Stimulated activated CD8-positive, alpha-beta memory T cell treated with anti-CD3 and anti-CD28 coated beads, Interleukin-15, amount 100 ng/mL, for 4 hours (primary cell): ENCODE measurements at regions not wholly inside any gene's neighbourhood (a gene's known extent, or its start where the extent isn't known, plus 50 kb on each side); places are given as distances from the start of the nearest gene placed in this dataset.

Experiments
- DNase-seq, 2 donors: peaks; one replicate each; pipeline ENCODE4 v3.0.0-alpha.2; 2020; ENCODE audit warnings: low read depth in 2 of 2

DNA sequence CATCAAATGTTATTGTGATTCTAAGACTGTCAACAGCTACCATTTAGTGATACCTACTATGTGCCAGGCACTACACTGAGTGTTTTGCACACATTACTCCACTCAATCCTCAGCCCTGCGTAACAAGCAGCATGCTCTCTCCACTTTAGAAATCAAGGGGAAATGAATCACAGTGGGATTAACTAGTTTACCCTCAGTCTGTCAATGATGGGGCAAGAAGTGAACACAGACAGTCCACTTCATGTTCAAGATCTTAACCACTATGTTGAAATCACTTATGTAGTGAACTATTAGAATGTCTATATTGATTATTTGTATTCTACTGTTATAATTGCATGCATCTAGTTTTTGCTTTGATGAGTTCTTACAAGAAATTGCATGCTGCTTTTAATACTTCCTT, 165.3 kb downstream of the LTN1 start:
- DNase-seq = no peak

DNA sequence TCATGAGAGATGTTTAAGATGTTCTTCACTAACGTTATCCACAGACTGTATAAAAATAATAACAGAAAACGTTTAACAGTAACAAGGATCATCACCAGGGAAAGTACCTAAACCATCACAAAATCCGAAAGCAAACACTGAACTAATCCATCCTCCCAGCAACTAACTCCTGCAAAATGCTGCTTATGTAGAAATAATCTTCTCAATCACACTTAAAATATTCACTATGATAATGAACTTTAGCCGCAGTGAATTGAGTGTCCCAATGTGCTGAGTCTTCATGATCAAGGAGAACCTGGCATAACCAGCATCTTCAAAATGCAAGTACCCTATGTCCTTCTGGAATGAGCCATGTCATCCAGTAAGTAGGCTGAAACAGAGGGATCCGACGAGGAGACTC, 166.1 kb downstream of the LTN1 start:
- no peak for DNase-seq

DNA sequence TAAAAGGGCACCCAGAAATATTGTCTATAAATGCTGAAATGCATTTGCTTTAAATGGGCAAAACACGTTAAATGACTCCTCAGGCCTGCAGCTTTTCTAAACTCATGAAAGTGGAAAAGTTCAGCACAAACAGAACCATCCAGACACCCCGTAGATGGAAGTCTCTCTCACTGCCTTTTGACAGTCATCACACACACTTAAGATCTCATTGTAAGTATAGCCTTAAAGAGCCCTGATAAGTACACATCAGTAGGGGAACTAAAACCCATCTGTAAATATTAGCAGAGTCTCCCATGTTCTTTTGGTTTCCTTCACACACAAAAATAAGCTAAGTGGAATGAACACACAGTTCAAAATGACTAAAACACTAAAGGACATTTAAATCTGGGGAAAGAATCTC, 166.7 kb downstream of the LTN1 start:
- DNase-seq = no peak

DNA sequence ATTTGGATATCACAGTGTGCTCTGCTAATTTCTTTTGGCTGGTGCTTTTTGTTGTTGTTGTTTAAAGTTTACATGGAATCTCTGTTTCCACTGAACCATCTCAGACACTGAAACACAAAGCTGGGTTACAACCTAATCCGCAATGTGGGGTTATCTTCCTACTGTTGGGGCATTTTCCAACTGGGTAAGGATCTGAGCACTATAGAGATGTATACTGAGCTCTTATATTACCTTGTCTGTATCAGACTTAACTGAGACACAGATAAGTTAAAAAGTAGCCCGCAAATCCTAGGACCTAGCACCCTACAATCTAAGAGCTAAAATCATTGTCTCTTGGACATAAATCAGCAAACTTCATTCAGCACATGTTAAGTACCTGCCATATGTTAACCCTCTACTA, 169.2 kb downstream of the LTN1 start:
- no peak for DNase-seq

DNA sequence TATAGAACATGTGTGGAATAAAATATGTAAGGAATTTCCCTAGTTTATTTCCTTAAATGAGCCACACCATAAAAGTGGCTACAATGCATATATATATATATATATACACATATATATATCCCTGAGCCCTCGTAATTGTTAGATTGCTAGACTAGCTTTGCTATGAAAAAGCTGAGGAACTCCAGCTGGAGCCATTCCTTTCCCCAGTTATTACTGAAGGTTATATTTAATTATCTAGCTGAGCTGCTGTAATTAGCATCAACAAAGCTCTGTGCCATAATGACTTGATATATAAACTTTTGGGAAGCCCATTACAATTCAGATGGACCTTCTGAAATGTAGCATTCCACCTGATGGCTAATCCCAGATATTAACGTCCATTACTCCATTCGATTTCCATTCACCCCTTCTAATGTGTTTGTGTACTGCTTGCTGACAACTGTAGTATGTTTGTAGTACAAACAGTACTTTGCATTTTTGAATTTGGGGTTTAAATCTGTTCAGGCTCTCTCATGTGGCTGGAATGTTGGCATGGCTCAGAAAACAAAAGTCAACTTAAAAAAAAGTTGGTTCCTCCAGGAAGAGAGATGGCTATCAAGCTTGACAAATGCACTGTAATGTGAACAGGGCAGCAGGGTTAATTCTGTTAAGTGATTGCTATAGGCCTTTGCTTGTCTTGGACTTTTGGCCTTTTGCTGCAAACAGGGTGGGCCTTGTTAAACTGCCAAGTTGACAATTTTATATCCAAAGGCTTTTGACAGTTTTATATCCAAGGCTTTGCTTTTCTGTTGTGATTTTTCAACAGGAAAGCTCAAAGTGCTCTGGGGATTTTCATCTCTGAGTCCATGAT, 170.0 kb downstream of the LTN1 start:
- DNase-seq = no peak

DNA sequence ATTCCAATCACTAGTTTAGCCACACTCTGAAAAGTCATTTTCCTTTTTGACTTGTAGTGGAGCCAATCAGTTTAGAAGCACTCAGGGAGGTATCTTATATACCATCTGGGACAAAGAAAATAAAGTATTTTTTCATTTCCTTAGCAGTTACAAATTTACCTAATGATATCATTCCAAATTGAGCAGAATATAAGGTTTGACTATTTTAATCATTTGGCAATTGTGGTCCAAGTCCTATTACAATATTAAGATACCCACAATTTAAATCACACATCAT, 170.6 kb downstream of the LTN1 start:
- no peak for DNase-seq

DNA sequence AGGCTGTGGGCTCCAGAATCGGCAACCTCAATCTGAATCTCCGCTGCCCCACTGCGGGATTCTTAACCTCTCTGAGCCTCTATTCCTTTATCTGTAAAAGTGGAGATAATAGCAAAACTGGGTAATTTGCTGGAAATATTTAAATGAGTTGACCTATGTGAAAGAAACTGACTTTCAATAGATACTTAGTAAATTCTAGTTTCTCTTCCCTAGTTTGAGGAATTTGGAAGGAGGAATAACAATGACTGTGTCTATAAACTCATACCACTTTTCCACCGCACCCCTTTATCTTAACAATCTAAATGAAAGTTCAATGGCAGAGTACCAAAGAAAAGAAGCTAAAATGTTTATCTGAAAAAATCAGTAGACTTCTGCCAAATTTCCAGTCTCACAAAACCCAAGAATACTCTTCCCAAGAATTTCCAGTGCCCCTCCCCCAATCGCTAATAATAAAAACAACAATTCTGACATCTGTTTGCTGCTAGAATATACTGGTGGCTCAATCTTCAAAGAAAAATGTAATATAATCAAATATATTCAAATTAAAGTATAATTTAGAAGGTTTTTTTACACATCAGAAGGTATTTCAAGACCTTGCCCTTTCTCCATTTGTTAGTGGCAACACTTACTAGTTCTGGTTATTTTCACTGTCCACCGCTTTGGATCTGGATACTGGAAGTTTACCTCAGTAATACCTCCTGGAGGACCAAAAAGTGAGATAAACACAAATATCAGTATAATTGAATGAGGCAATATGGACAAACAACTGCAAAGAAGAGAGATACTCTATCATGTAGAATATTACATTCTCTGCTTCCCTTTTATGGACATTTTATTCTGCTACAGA, 171.2 kb downstream of the LTN1 start:
- no peak for DNase-seq

DNA sequence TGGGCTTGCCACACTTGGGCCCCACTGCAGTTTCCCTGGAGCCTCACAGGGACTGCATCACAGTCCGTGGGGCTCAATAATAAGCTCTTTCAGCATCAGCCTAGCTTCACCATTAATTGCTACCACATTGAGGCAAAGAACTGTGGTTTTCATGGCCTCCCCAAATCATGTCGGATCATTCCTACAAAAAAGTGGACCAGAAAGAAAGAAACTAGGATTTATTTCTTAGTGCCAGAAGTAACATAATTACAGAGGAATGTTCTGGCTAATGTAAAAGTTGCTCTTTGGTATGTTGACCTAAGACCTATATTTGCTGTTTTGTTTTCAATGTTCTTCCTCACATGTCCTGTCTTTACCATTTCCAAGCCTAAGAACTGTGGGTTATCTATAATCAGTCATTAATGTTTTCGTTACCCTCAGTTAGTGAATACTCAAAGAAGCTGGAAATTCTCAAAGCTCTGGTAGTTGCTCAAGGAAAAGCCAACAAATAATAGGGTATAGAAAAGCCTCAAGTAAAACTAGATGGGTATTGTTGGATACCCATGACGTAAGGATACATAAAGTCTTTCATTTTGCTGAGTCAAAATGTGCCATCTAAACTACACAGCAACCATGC, 173.9 kb downstream of the LTN1 start:
- no peak for DNase-seq

DNA sequence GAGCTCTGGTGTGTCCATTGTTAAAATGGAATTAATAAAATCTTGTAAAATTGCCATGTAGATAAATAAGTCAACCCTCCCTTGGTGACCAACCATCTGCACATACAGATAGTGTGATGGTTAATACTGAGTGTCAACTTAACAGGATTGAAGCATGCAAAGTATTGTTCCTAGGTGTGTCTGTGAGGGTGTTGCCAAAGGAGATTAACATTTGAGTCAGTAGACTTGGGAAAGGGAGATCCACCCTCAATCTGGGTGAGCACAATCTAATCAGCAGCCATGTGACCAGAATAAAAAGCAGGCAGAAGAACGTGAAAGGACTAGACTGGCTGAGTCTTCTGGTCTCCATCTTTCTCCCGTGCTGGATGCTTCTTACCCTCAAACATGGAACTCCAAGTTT, 174.8 kb downstream of the LTN1 start:
- no peak for DNase-seq

DNA sequence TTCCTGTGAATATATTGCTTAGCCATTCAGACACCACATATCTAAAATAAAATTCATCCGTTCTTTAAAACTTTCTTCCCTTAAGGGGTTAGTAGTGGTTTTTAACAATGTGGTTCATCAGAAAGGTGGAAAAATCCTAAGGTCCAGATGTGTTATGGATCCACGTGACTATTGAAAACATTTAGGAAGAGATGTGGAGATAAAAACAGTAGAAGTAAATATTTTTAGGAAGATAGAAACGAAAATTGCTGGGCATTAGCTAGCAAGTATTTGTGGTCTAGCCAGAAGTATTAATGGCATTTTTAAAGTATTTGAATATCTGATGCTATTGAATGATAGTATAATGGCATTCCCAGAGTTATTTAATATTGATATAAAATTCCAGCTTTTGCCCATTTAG, 180.8 kb downstream of the LTN1 start:
- no peak for DNase-seq

DNA sequence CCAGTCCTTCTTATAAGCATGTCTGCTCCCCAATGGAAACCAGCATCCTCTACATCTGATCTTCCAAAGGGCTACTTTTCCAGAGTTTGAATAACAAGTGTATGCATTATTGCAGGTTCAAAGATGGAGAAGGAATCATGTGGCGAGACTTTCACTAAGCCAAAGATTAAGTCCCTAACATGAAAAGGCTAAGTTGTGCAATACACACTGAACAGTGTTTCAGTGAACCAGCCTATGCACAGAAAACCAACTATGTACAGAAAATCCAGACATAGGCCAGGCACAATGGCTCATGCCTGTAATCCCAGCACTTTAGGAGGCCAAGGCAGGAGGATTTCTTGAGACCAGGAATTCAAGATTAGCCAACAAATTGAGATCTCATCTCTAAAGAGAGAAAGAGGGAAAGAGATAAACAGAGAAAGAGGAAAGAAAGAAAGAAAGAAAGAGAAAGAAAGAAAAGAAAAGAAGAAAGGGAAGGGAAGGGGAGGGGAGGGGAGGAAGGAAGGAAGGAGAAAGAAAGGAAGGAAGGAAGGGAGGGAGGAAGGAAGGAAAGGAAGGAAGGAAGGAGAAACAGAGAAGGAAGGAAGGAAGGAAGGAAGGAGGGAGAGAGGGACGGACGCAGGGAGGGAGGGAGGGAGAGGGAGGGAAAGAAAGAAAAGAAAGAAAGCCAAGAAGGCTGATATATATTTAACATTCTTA, 181.7 kb downstream of the LTN1 start:
- DNase-seq = no peak

DNA sequence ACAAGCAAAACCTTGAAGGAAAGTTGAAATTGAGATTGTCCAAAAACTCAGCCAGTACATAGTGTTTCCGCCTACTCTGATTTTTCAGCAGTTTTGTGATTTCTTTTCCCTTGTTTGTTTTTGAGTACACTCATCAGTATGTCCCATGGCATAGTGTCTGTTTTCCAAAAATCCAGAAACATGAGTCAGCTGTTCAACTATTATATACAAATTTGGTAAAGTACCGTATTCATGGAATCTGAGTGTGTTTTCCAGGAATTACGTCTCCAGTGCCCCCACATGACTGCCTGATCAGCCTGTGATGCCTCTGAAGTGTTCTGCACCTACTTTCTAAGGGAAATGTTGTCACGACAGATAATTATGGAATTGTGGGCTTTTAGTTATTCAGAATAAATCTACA, 186.8 kb downstream of the LTN1 start:
- no peak for DNase-seq

DNA sequence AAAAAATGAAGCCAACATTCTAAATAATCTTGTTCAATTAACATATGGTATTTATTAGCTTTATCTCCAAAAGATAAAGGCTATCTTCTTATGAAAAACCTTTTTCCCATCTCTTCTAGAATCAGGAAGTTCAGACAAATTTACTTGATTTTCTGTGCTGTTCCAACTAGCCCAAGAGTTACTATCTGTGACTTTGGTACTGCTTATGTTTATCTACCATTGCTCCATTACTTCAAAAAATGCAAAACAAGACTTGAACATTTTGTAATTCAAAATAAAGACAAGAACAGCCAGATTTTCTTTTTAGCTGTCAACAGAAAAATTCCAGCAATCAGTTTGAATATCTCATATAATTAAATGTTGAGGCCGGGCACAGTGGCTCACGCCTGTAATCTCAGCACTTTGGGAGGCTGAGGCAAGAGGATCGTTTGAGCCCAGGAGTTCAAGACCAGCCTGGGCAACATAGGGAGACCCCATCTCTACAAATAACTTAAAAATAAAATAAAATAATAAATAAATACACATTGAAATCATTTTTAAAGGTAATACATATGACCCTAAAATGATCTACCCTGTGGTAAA, 188.5 kb downstream of the LTN1 start:
- DNase-seq = no peak

DNA sequence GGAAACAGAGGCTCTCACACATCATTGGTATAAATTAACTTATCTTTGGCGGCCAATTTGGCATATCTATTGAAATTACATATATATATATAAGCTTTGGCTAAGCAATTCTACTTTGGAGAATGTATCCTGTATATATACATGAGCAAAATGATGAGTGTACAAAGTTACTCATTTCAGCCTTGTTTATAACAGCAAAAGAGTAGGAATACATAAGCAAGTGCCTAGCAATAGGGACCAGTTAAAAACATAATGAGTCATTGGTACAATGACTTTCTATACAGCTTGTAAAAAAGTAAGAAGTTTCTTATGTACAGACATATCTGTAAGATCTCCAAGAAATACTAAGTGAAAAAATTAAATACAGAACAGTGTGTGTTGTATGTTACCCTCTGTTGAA, 190.8 kb downstream of the LTN1 start:
- no peak for DNase-seq

DNA sequence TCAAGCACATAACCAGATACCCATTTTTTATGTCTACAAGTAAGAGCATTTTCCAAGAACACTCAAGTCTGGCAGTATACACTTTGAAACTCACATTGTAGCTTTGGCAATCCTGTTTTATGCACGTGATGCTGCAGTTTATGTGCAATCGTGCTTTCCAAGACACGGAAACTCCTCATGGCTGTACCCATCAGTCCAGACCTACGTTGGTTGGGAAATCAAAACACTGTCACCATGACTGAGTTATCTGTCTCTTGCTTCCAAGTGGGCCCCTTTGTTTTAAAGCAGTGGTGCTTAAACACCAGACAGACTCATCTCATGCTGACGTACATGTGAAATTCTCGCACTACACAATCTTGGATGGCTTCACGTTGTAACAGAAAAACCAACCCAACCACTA, 192.8 kb downstream of the LTN1 start:
- DNase-seq = no peak

DNA sequence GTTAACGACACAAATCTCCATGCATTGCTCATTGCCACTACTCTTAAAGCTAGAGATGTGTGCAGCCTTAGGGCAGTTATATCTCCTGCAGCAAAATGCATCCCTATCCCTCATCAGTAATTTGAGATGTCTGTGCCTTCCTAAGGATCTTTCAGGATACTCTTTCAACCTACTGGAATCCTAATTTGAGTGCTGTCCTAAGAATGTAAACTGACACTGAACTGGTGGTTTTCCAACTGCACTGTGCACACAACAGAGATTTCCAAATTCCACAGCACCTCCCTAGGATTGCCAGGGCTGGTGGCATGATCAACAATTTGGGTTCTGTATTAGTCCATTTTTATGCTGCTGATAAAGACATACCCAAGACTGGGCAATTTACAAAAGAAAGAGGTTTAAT, 193.9 kb downstream of the LTN1 start:
- no peak for DNase-seq

DNA sequence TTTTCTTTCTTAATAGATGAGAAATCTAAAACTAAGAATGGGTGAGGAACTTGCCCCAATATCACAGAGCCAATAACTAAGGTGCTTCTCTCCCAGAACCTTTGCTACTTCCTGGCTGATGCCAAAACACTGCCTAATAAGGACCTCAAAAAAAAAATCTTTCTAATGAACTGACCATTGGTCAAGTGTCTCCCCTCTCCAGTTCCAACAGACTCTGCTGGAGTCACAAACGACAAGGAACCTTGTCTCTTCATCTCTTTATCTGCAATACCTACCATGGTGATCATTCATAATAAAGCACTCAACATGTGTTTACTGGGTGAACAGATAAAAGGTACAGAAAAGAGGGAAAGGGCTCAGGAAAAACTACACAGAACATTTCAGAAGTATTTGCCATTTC, 197.4 kb downstream of the LTN1 start:
- DNase-seq = no peak

DNA sequence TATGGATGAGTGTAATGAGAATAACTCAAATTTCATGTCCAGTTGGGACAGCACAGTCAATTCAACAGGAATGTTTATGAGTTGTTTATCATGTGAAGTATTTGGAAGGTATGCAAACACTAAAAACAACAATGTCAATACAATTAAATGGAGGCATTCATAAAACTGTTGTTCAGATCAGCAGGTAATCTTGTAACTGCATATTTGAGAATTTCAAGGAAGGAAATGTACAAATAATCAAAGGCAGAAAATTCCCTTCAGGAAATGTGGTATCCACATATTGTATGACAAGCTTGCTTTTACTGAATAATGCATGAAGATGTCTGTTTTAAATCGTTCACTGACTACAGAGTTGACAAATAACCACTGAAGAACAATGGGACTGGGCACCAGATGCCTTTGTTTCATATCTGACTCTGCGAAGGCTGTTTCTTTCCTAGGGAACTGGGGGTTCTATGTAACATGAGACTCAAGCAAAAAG, 198.3 kb downstream of the LTN1 start:
- DNase-seq = no peak

DNA sequence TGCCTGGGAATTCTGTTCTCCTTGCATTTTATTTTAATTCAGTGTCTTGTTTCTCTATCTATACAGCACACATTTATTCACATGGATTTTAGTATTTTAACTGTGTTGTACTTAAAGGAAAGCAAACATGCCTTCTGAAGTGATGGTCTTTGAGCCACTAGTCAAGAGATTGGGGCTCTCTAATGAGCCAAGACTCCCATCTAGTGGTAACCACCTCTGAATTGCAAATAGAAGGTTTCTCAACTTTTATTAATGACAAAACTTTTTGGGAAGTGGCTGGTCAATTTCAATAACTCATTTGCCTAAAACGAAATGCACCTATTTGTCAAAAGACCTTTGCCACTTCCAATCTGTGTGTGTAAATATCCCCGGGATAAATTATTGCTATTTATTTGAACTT, 199.6 kb downstream of the LTN1 start:
- DNase-seq = no peak

DNA sequence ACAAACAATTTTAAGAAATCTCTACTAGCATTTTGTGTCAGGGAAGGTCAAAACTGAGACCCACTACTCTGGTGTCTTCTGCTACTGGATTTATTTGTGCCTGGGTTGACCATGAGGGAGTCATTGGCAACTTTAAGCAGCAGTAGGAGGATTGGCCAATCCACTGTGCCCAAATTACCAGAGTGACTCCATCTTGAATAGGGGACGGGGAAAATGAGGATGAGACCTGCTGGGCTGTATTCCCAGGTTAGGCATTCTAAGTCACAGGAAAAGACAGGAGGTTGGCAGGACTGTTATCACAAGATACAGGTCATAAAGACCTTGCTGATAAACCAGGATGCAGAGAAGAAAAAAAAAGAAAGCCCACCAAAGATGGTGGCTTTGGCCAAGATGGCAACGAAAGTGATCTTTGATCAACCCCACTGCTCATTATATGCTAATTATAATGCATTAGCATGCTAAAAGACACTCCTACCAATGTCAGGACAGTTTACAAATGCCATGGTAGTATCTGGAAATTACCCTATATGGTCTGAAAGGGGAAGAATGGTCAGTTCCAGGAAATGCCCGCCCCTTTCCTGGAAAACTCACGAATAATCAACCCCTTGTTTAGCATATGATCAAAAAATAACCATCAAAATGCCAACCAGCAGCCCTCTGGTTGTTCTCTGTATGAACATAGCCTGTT, 200.9 kb downstream of the LTN1 start:
- DNase-seq = no peak

DNA sequence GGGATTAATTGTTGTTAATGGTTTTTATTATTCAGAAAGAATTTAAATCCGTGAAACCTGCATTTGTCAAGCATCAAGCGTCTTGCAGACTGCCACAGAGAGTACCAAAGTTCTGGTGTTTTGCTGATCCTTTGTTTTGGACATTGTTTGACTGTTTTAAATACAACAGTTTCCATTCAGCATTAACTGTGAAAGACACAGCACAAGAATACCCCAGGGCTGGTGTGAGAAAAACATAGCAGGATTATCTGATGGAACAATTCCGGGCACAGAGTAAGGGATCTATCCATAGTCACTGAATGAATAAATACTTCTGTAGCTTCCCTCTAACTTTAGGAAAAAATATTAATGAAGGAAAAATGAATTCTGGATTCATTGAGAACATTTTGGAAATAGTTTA, 202.3 kb downstream of the LTN1 start:
- no peak for DNase-seq
